IMR-90 (cell line): ENCODE measurements at regions not wholly inside any gene's neighbourhood (a gene's known extent, or its start where the extent isn't known, plus 50 kb on each side); places are given as distances from the start of the nearest gene placed in this dataset.

Experiments used
- ATAC-seq: fragments of 200-7000 bp; cut with Tn5 transposase; 2 replicates; pipeline ENCODE4 v1.9.1; 2020; ENCODE audit warnings: low read depth, mild to moderate bottlenecking, moderate library complexity
- BruUV-seq: library from RNA; stranded (reverse); fragments of 400-500 nt; replicated peaks from 2 replicates; lab custom pipeline; 2021; lab: Mats Ljungman, UMichigan
- CTCF ChIA-PET: fragments of 300-600 bp; formaldehyde crosslinking; extraction: SDS; loops from one replicate; lab custom pipeline; 2021; ENCODE audit warnings: antibody characterized with exemption; lab: Yijun Ruan, JAX
- POLR2A ChIA-PET: fragments of 300-600 bp; sonication (Branson Sonifier 250); formaldehyde crosslinking; loops from one replicate; lab custom pipeline; 2022; ENCODE audit warnings: antibody characterized with exemption; ENCODE audit not compliant: unreplicated experiment; lab: Charles Lee
- DNase-seq: peaks from one replicate; pipeline ENCODE4 v3.0.0; 2013
- H2AFZ ChIP-seq: replicated peaks from 2 replicates; pipeline ENCODE3; 2013; ENCODE audit warnings: low read length, mild to moderate bottlenecking; ENCODE audit not compliant: poor library complexity
- H2AK5ac ChIP-seq: 2 replicates; pipeline ENCODE4 v1.6.1; 2013; ENCODE audit warnings: low read depth, low read length, inconsistent platforms
- H2AK9ac ChIP-seq: replicated peaks from 2 replicates; pipeline ENCODE3; 2013; ENCODE audit warnings: mild to moderate bottlenecking, low read depth, low read length, moderate library complexity; ENCODE audit not compliant: poor library complexity
- H2BK120ac ChIP-seq: 2 replicates; pipeline ENCODE4 v1.6.1; 2013; ENCODE audit warnings: low read depth, low read length, inconsistent platforms
- H2BK15ac ChIP-seq: 3 replicates; pipeline ENCODE4 v1.6.1; 2013; ENCODE audit warnings: low read depth, low read length, inconsistent platforms
- H2BK20ac ChIP-seq: 2 replicates; pipeline ENCODE4 v1.6.1; 2013; ENCODE audit warnings: low read depth, mild to moderate bottlenecking, inconsistent platforms, low read length, moderate library complexity
- H2BK5ac ChIP-seq: 2 replicates; pipeline ENCODE4 v1.6.1; 2013; ENCODE audit warnings: mild to moderate bottlenecking, low read depth, low read length, inconsistent platforms; ENCODE audit not compliant: poor library complexity, severe bottlenecking
- H3K14ac ChIP-seq: replicated peaks from 2 replicates; pipeline ENCODE4 v1.6.1; 2013; ENCODE audit warnings: low read depth, low read length, inconsistent platforms
- H3K18ac ChIP-seq: 2 replicates; pipeline ENCODE4 v1.6.1; 2013; ENCODE audit warnings: low read depth, low read length, control low read depth
- H3K23ac ChIP-seq: 2 replicates; pipeline ENCODE4 v1.6.1; 2013; ENCODE audit warnings: low read depth, low read length, inconsistent platforms
- H3K27ac ChIP-seq: 2 replicates; pipeline ENCODE4 v1.5.1; 2013; ENCODE audit warnings: mild to moderate bottlenecking, control low read depth, low read length; ENCODE audit not compliant: insufficient read depth
- H3K27me3 ChIP-seq: 2 replicates; pipeline ENCODE4 v1.6.1; 2013; ENCODE audit warnings: low read length; ENCODE audit not compliant: control insufficient read depth, insufficient read depth
- H3K36me3 ChIP-seq: 2 replicates; pipeline ENCODE4 v1.6.1; 2013; ENCODE audit warnings: low read length, mixed read lengths; ENCODE audit not compliant: control insufficient read depth, insufficient read depth
- H3K4ac ChIP-seq: 2 replicates; pipeline ENCODE4 v1.6.1; 2013; ENCODE audit warnings: low read depth, low read length, inconsistent platforms
- H3K4me1 ChIP-seq: 2 replicates; pipeline ENCODE4 v1.6.1; 2013; ENCODE audit warnings: low read length, mixed read lengths; ENCODE audit not compliant: control insufficient read depth, insufficient read depth
- H3K4me2 ChIP-seq: 2 replicates; pipeline ENCODE4 v1.6.1; 2013; ENCODE audit warnings: low read depth, mild to moderate bottlenecking, control low read depth, low read length, moderate library complexity
- H3K4me3 ChIP-seq: 2 replicates; pipeline ENCODE4 v1.5.1; 2013; ENCODE audit warnings: low read depth, mild to moderate bottlenecking, control low read depth, low read length, moderate library complexity; ENCODE audit not compliant: insufficient read depth
- H3K56ac ChIP-seq: 2 replicates; pipeline ENCODE4 v1.6.1; 2013; ENCODE audit warnings: low read length, inconsistent platforms; ENCODE audit not compliant: insufficient read depth; ENCODE audit errors: extremely low read depth
- H3K79me1 ChIP-seq, 2 experiments: 2 replicates each; pipeline ENCODE4 v1.6.1; 2013; ENCODE audit warnings: low read length in 2 of 2, inconsistent platforms in 1 of 2, low read depth in 1 of 2
- H3K9ac ChIP-seq: 2 replicates; pipeline ENCODE4 v1.6.1; 2013; ENCODE audit warnings: low read depth, low read length, control low read depth
- H3K9me1 ChIP-seq: 2 replicates; pipeline ENCODE4 v1.6.1; 2013; ENCODE audit warnings: low read length, inconsistent platforms; ENCODE audit not compliant: insufficient read depth
- H3K9me3 ChIP-seq: 2 replicates; pipeline ENCODE4 v1.6.1; 2013; ENCODE audit warnings: low read length; ENCODE audit not compliant: control insufficient read depth, insufficient read depth
- H4K20me1 ChIP-seq: 2 replicates; pipeline ENCODE4 v1.6.1; 2013; ENCODE audit warnings: low read length, inconsistent platforms; ENCODE audit not compliant: insufficient read depth
- H4K5ac ChIP-seq: 2 replicates; pipeline ENCODE4 v1.6.1; 2013; ENCODE audit warnings: mild to moderate bottlenecking, low read depth, low read length, control low read depth
- H4K8ac ChIP-seq, 2 experiments: 2 replicates each; pipeline ENCODE4 v1.6.1; 2013; ENCODE audit warnings: low read depth in 2 of 2, low read length in 2 of 2, control low read depth in 1 of 2, inconsistent platforms in 1 of 2
- H4K91ac ChIP-seq: 2 replicates; pipeline ENCODE4 v1.6.1; 2013; ENCODE audit warnings: low read depth, low read length, inconsistent platforms; ENCODE audit not compliant: insufficient read depth
- SMC3 ChIP-seq: fragments of 150-350 bp; IDR thresholded peaks from 2 replicates; pipeline ENCODE4 v1.6.1; 2016; ENCODE audit warnings: low read depth, mild to moderate bottlenecking, antibody characterized with exemption, low read length, moderate library complexity
- WGBS, 2 experiments: methylation state at CpG; one replicate each; pipeline versions ENCODE4 v1.1.5 to v1.1.7; 2013; ENCODE audit warnings: missing lambda C conversion rate in 2 of 2; ENCODE audit not compliant: insufficient read length in 1 of 2; ENCODE audit errors: extremely low coverage in 2 of 2; 5-methylcytosine and 5-hydroxymethylcytosine counted together
- dilution Hi-C: fragments of 300-500 bp; cut with HindIII; formaldehyde crosslinking; loops from one replicate; pipeline ENCODE4 v1.14.3; 2018; ENCODE audit warnings: low sequenced_read_pairs; ENCODE audit not compliant: unreplicated experiment
- in situ Hi-C: fragments of 300-500 bp; cut with MboI; formaldehyde crosslinking; loops from 3 replicates; pipeline ENCODE4 v1.14.3; 2019; ENCODE audit warnings: low sequenced_read_pairs, inconsistent platforms, mixed read lengths
- intact Hi-C: fragments of 100-400 bp; cut with micrococcal nuclease; formaldehyde crosslinking; loops from 2 replicates; pipeline ENCODE4 v1.10.0; 2022

DNA sequence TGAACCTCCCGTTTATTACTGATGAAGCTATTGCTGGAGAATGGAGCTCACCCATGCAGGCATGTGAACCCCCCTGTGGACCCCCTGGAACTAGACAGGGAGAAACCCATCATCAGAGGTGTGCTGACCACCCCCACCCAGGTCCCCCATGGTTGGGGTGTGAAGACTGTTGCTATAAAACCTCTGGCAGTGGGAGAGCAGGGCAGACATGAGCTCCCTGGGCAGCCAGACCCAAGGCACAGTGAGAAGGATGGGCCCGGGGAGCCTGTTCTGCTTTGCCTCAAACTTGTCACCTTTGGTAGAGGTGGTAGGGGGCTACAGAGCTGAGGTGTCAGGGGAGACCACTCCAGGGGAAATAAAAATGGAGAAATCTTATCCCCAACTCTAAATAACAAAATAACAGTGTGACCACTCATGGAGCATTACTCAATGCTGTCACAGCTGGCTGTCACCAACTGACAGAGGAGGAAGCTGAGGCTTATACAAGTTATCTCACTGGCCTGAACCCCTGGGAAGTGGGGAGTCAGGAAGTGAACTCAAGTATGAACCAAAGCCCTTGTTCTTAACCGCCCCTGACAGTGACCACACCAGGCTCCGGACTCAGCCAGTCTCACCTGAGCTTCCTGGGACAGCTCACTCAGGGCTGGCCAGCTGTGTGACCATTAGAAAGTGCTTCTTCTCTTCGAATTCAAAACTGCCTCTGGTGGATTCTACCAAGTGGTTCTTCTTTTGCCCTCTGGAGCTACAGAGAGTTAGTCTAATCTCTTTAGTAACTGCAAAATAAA is 698.8 kb downstream of the MATN1 start:
- Histone ChIP-seq H3K27ac (no peak overlapping the region), H4K20me1 (no peaks in the 10 kb centered on the region), H3K4me1 (no peaks in the 10 kb centered on the region), H2AK5ac (no peak overlapping the region), H3K9me3 (no peaks in the 10 kb centered on the region), H3K79me1 (no peaks in the 10 kb centered on the region), H2BK120ac (no peak overlapping the region), H2BK20ac (no peak overlapping the region), H4K91ac (no peak overlapping the region), H3K9ac (no peak overlapping the region), H4K5ac (no peak overlapping the region), H4K8ac (no peak overlapping the region), H3K4me3 (no peak overlapping the region), H2BK15ac (no peak overlapping the region), H3K23ac (no peak overlapping the region), H3K36me3 (no peaks in the 10 kb centered on the region), H3K27me3 (no peaks in the 10 kb centered on the region), H3K4ac (no peak overlapping the region), H2BK5ac (no peak overlapping the region), H2AK9ac (no peak overlapping the region), H2AFZ (no peak overlapping the region), H3K18ac (no peak overlapping the region), H3K9me1 (no peaks in the 10 kb centered on the region), H3K14ac (no peak overlapping the region), H3K4me2 (no peak overlapping the region), H3K56ac (no peak overlapping the region)
- TF ChIP-seq SMC3 = no peak
- intact Hi-C loops (no loop called here), in situ Hi-C loops (no loop called here), dilution Hi-C loops (no loop called here)
- BruUV-seq = no TSS peak
- no peak for ATAC-seq
- ChIA-PET POLR2A (no interaction called here), CTCF (no interaction called here)
- WGBS, 2 experiments = no CpG with 5 or more reads among the region's 5 CpGs
- DNase-seq = no peak
